ENCODE measurements at regions not wholly inside any gene's neighbourhood (a gene's known extent, or its start where the extent isn't known, plus 50 kb on each side); places are given as distances from the start of the nearest gene placed in this dataset.

- TF ChIP-seq RAD21 (IDR thresholded peaks at IDR 0.05; ENCODE audit: low read depth), result no peak
- no peak for TF ChIP-seq CREB1 (IDR thresholded peaks at IDR 0.05; ENCODE audit: low read depth)
- no peak for TF ChIP-seq ZBTB7A (IDR thresholded peaks at IDR 0.05; ENCODE audit: low read depth)
- TF ChIP-seq FOXM1 (IDR thresholded peaks at IDR 0.05; ENCODE audit: borderline replicate concordance, low read depth), result no peak
- TF ChIP-seq NFIC (IDR thresholded peaks at IDR 0.05), result no peak
- TF ChIP-seq YY1 (IDR thresholded peaks at IDR 0.05; ENCODE audit: low read depth), result no peak
- no peak for TF ChIP-seq TAF1 (IDR thresholded peaks at IDR 0.05; ENCODE audit: low read depth)
- TF ChIP-seq CEBPB (IDR thresholded peaks at IDR 0.05), result no peak
- no peak for TF ChIP-seq EP300 (IDR thresholded peaks at IDR 0.05; ENCODE audit: borderline replicate concordance)
Observed at GRCh38 chr7:81470724-81471379, 299.0 kb downstream of the HGF start.

All from Ishikawa (cell line).